22Rv1 (cell line): ENCODE measurements at regions not wholly inside any gene's neighbourhood (a gene's known extent, or its start where the extent isn't known, plus 50 kb on each side); places are given as distances from the start of the nearest gene placed in this dataset.
A peak's percentile ranks its signal among the peaks of the same experiment; 100 is the strongest.
"Not testable (repeated sequence)": the region's sequence is repeated elsewhere in the genome, so short reads cannot be mapped to it uniquely, and the experiment has no call there.

ENCODE experiments used
- H3K27ac ChIP-seq: fragments of 450-650 bp; 2 replicates; pipeline ENCODE4 v1.5.1; 2017
- ZFX ChIP-seq: fragments of 450-650 bp; IDR thresholded peaks from 2 replicates; pipeline ENCODE4 v1.6.1; 2017; ENCODE audit warnings: antibody characterized with exemption, borderline replicate concordance
- TF ChIP-seq, protein P1 (sequence below): fragments of 450-650 bp; IDR thresholded peaks from 2 replicates; pipeline ENCODE4 v1.5.1; 2017; ENCODE audit warnings: mild to moderate bottlenecking

DNA sequence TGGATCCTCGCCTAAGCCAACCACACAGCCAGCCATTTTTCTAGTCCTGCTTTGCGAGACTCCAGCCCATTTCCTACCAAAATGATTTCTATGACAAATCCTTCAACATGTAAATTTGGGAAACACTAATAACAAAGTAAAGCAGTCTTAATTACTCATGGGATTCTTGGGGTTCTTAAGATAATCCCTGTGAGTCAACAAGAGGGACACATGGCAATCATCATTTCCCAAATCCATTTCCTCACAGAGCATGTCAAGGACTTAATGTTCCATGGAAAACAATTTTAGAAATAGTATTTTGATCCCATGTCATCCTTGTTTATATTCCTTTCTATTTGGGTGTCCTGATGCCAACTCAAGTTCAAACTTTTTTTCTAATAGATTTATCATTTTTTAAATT lies 322.7 kb upstream of the NOX3 start:
- no peak for TF ChIP-seq ZFX
- TF ChIP-seq, protein P1, sequence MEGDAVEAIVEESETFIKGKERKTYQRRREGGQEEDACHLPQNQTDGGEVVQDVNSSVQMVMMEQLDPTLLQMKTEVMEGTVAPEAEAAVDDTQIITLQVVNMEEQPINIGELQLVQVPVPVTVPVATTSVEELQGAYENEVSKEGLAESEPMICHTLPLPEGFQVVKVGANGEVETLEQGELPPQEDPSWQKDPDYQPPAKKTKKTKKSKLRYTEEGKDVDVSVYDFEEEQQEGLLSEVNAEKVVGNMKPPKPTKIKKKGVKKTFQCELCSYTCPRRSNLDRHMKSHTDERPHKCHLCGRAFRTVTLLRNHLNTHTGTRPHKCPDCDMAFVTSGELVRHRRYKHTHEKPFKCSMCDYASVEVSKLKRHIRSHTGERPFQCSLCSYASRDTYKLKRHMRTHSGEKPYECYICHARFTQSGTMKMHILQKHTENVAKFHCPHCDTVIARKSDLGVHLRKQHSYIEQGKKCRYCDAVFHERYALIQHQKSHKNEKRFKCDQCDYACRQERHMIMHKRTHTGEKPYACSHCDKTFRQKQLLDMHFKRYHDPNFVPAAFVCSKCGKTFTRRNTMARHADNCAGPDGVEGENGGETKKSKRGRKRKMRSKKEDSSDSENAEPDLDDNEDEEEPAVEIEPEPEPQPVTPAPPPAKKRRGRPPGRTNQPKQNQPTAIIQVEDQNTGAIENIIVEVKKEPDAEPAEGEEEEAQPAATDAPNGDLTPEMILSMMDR, result no peak
- no peak overlapping the region for H3K27ac ChIP-seq

DNA sequence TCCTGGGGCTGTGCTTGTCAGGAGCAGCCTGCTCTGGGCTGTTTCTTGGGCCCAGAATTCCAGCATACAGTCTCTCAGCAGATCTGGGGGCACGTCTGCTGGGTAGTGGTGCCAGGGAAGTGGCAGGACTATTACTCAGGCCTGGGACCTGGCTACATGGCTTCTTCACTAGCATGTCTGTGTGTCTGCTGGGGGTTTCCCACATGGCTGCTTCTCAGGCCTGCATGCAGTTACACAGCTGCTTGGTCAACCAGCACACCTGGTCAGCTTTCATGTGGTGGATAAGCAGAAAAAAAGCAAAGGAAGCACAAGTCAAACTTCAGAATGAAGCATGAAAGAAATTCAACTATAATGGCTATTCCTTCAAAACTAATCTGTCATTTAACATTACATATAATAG lies 316.2 kb upstream of the NOX3 start:
- no peak for TF ChIP-seq ZFX
- TF ChIP-seq, protein P1, result no peak
- H3K27ac ChIP-seq, result no peak overlapping the region

DNA sequence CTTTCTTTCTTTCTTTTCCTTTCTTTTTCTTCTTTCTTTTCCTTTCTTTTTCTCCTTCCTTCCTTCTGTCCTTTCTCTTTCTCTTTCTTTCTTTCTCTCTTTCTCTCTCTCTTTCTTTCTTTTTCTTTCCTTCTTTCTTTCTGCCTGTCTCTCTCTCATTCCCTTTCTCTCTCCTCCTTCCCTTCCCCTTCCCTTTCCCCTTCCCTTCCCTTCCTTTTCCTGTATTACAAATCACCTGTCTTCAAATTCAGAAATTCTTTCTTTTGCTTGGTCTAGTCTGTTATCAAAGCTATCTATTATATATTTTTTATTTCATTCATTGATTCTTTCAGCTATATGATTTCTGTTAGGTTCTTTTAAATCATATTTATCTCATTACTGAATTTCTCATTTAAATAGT lies 315.2 kb upstream of the NOX3 start:
- no peak for TF ChIP-seq ZFX
- TF ChIP-seq, protein P1, result no peak
- no peak overlapping the region for H3K27ac ChIP-seq

DNA sequence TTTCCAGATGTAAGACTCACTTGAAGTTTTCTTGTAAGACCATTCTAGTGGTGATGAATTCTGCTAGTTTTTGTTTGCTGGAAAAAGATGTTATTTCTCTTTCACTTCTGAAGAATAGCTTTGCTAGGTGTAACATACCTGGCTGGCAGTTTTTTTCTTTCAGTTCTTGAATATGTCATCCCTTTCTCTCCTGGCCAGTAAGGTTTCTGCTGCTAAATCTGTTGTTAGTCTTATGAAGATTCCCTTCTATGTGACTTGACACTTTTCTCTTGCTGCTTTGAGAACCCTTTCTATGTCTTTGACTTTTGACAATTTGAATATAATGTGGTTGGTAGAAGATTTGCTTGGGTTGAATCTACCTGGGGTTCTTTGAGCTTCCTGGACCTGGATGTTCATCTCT lies 314.7 kb upstream of the NOX3 start:
- H3K27ac ChIP-seq, result no peak overlapping the region
- no peak for TF ChIP-seq ZFX
- TF ChIP-seq, protein P1, result no peak

DNA sequence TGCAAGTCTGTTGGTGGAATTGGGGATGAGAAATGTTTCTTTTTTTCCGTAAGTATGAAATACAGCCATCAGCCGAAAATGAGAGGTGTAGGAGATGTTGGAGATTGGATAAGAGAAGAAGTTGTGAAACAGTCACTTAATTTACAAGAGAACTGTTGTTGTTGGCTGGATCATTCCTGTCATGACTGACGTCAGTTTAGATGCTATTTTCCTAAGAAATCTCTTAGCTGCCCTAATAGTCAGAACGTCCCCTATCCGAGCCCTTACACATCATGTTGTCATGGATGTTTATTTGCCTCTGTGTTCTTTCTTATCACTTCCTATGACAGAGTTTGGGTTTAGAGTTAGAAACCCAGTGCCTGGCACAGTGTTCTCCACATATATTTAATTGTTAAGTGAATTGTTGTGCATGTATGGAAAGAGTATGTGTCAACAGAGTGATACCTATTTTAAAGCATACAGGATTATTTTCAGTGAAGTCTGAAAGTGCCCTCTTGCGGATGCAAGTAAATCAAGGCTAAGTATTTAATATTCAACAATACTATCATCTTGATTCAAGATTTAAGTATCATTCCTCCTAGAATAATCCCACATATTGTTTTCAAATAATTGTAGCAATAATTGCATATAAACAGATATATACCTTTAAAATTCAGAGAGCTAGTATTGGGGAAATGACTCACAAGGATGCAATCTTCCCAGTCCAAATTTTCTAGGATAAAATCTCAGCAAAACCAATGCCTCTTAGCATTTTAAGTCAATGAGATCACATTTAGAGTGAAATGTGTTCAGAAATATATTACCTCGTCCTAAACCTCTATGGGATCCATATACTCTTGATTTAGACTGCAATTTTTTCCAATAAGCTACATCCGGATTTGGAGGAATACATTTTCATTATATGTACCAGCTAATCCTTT lies 309.9 kb upstream of the NOX3 start:
- no peak overlapping the region for H3K27ac ChIP-seq
- no peak for TF ChIP-seq ZFX
- TF ChIP-seq, protein P1, result peak; percentile 8; the same call in 1 of the 2 replicates

DNA sequence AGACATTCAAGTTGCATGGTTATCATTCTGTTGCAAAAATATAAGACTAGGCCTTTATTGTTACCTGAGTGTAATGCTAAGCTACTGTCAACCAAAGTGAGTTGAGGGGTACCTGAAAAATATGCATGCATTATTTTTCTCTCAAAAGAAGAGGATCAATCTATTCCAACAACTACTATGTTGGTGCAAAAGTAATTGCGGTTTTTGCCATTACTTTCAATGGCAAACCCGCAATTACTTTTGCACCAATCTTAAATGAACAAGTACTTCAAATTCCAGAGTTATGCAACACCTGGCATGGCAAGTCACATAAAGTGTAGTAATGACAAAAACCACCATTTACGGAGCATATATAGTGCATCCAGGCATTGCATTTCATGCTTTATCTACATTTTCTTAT lies 307.0 kb upstream of the NOX3 start:
- no peak overlapping the region for H3K27ac ChIP-seq
- TF ChIP-seq, protein P1, result no peak
- no peak for TF ChIP-seq ZFX

DNA sequence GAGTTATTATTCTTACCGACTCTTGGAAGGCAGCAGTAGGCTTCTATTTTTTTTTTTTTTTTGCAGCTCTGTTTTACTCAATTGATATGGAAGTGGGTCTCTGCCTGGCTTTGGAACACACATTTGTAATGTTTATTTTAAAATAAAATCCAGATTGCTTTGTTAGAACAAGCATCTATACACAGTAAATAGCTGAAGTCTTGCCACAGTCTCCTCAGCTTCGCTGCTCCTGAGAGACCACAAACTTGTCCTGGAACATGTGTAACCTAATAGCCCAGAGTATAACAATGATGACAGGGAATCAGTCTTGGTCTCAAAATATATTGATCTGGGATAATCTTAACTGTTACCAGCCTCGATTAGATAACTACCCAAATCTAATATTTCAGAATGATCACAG lies 299.8 kb upstream of the NOX3 start:
- TF ChIP-seq, protein P1, result no peak
- TF ChIP-seq ZFX, result no peak
- H3K27ac ChIP-seq, result no peak overlapping the region

DNA sequence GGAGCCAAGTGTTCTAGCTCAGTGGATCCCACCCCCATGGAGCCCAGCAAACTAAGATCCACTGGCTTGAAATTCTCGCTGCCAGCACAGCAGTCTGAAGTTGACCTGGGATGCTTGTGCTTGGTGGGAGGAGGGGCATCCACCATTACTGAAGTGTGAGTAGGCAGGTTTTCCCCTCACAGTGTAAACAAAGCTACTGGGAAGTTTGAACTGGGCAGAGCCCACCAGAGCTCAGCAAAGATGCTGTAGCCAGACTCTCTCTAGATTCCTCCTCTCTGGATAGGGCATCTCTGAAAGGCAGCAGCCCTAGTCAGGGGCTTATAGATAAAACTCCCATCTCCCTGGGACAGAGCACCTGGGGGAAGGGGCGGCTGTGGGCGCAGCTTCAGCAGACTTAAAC lies 293.1 kb upstream of the NOX3 start:
- H3K27ac ChIP-seq, result not testable (repeated sequence)
